HG02623 (cell line): ENCODE measurements at regions not wholly inside any gene's neighbourhood (a gene's known extent, or its start where the extent isn't known, plus 50 kb on each side); places are given as distances from the start of the nearest gene placed in this dataset.
"Not testable (repeated sequence)": the region's sequence is repeated elsewhere in the genome, so short reads cannot be mapped to it uniquely, and the experiment has no call there.

Experiments
- ATAC-seq: cut with Tn5 transposase; IDR thresholded peaks from one replicate; pipeline ENCODE4 v1.9.1; 2021; ENCODE audit warnings: moderate library complexity; ENCODE audit not compliant: unreplicated experiment

DNA sequence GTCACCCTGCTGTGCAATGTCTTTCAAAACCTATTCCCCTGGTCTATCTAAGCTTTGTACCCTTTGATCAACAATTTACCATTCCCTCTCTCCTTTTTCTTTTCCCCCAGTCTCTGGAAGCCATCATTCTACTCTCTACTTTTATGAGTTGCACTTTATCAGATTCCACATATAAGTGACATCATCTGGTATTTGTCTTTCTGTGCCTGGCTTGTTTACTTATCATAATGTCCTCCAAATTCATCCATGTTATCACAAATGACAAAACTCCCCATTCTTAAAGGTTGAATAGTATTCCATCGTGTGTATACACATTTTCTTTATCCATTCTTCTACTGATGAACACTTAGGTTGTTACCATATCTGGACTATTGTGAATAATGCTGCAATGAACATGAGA, 344.2 kb upstream of the CCNH start:
- no peak for ATAC-seq

DNA sequence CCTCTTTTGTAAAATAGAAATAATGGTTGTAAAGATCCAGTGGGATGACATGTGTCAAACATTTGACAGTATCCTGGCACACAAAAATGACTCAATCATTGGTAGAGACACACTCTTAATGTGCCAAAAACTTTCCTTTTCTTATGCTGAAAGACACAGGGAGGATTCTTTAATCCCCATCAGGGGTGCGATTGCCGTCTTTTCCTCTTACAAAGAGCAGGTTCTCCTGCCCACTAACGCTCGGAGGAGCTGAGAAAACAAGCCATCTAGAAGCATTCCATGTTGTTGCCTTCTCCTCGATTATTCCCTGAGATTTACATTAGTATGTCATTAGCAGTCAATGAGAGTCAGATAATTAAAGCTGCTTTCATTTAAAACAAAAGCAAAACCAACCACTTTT, 342.6 kb upstream of the CCNH start:
- no peak for ATAC-seq

DNA sequence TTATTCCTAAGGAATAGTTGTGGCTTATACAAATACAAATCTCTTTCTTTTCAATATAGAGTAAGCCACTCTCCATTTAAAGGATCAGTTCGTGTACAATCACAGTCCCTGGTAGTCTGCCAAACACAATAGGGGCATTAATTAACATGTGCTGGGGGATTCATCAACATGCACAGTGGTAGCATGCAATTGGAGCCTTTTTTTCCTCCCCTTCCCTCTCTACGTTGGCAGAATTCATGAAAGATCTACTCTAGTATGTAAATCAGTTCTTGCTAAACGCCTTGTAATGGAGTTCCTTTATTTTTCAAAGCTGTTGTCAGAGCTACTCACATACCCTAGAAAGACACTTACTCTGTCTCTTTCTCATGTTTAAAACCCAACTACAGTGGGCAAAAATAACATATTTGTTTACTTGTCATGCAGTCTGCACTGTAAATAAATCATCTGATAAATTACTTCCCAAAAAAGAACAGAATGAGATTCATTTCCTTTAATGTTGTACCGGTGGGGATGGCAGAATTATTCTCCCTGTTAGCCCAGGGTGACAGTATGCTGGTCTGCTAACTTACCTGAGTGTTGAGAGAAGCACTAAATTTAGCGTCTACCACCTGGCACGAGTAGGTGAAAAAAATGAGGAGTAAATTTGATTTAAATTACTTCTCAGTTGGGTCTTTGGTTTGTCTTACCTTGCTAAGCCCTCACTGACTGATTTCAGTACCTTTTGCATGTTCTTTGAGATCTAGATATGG, 341.5 kb upstream of the CCNH start:
- ATAC-seq, result no peak

DNA sequence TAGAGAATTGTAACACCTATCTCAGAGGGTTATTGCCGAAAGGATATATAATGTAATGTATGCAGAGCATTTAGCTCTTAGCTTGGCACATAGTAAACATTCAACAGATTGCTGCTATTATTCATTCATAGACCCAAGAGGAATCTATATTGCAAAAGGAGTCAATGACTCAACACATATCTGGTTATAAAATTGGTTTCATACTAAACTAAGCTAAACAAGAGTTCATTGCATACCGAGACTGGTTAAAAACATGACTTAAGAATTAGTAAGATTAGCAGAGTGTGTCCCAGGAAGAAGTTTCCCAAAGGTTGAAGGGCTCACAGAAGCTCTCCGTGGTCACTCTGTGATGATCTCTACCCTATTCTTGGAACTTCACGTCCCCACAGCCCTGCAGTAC, 339.6 kb upstream of the CCNH start:
- ATAC-seq, result no peak

DNA sequence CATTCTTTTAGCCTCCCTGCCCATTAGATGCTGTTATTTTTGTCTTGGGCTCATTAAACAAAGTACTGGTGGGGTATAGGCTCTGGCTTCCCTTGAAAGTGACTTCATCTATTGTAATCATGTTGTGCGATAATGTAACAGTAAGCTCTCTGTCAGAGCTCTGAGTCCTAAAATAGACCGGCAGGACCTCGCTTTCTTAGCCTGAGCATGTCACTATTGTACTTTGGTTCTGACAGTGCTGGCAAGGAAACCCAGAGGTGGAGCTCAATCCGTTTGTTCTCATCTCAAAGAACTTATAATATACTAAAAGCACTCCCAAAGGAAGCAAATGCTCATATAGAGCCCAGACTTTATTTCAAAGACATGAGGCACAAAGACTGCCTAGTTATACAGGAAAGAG, 339.1 kb upstream of the CCNH start:
- ATAC-seq, result no peak

DNA sequence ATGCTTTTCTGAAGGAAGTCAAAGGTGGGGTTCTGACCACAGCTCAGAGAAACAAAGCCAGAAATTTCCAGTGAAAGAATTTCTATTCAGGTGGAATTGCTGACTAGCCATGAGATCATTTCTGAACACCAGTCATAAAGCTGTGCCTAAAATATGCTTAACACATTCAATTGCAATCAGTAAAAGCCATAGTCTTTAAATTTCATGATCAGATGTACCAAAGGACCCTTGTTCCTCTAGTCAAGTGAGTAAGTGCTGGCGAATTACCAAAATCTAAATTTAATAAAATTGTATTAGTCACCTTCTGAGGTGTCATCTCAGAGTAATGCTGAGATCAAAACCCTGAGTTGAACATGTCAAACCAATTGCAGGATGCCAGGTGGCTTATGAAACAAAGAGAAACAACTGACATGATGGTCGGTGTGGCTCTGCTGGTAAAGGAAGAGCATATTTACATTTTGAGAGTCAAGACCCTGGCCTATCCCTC, 334.2 kb upstream of the CCNH start:
- ATAC-seq, result no peak

DNA sequence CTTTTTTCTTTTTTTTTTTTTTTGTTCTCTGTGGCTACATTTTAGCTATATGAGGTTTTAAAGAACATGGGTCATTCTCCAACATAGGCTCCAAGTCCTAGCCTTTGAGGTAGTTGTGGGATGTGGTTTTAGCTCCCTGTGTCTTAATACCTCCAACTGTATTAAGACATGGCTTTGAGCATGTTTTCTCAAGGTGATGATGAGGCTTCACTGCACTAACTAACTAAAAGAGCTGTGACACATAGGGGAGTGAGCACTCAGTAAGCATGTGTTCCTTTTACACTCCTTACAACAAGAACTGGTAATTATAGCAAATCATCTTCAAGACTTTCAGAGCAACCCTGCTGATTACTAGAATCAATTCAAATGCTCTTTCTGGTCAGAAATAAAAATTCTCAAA, 333.6 kb upstream of the CCNH start:
- ATAC-seq, result no peak

DNA sequence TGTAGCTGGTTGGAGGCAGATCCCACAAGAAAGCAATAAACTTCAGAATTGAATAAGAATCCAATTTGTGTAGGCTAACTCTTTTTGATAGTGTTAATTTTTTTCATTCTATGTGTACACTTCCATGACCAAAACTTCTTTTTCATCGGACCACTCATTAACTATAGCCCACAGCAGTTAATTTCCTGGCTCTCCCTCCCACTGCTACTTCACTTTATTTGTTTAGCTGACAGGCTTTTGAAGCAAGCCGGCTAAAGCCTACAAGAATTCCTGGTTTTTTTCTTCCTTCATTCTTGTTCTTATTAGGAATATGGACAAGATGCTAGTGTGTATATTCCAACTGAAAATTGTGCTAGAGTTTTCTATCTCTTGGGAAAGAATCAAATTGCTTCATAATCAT, 329.2 kb upstream of the CCNH start:
- ATAC-seq, result no peak

DNA sequence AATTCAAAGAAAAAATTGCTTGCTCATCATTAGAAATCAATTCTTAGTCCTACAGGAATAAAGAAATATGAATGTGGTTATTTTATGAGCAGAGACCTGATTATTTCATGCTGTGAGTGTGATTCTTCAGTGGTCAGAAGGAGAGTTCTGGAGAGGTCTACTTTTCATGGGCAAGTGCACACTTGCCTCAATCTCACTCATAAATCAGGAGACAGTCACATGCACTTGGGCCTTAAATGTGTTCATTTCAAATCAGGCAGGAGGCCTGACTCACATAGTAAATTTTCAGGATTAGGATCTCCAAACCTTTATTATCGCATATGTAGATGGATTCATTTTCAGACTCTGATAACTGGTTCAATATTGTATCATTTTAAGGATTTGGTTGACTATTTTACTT, 323.2 kb upstream of the CCNH start:
- no peak for ATAC-seq

DNA sequence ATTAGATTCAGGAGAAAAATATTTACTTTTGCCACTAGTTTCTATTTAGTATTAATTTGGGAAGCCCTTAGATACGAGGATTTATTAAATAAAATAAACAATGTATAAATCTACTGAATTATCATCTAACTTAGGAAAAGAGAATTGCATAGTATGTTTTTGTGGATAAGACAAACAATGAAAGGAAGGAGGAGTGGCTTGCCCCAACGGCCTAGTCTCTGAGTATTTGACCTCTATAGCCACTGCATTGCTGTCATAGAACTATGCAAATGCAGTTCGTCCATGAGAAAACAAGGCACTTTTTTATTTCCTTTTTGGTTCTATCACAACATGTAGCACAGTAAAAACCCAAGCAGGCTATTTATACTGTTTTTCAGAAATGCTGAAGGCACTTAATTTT, 321.2 kb upstream of the CCNH start:
- no peak for ATAC-seq

DNA sequence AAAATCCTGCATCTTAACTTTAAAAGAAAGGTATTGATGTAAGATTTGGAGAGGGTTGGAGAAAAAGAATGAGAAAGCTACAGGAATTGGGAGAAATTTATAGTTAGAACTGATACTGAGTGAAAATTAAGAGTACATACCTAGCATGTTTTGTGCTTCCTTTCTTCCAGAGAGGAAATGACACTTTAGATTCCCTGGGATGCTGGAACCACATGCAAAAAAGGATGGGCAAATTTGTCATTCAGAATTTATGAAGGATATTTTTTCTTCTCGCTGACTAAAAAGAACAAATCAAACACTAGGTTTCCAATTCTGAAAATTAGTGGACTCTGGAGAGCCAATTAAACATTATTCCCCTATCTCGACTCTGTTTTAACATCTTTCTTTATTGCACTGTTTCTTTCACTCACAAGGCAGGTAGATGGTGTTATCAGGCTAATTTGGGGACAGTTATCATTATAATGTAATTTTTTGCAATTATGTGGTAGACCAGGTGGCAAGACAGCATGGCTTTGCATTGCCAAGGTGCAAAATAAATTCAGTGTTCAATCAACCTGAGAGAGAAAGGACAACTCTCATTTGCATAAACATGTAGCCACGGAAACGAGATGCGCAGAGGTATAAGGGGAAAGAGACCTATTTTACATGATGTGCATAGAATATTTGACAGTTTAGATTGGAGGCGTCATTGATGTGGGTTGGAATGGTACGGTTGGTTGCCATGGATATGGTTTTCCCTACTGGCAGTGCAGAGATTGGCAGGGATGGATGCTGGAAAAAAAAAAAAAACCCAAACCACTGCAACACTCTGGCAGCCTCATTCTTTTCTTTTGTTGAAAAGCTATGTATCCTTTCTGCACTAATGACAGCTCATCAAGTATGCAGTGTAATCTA, 320.4 kb upstream of the CCNH start:
- no peak for ATAC-seq

DNA sequence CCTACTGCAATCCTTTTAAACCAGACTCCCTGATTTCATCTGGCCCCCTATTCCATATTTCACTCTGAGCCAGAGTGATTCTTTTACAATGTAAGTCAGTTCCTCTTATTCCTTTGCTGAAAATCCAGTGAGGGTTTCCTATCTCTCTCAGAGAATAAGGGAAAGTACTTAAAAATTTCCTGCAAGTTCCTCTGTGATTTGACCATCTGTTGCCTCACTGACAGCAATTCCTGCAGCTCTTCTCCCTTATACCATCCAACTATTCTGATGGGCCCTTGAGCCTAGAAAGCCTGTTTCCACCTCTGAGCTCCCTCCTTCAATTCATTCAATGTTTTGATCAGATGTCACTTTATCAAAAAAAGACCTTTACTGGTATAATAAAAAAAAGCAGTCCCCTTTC, 317.1 kb upstream of the CCNH start:
- ATAC-seq, result no peak

DNA sequence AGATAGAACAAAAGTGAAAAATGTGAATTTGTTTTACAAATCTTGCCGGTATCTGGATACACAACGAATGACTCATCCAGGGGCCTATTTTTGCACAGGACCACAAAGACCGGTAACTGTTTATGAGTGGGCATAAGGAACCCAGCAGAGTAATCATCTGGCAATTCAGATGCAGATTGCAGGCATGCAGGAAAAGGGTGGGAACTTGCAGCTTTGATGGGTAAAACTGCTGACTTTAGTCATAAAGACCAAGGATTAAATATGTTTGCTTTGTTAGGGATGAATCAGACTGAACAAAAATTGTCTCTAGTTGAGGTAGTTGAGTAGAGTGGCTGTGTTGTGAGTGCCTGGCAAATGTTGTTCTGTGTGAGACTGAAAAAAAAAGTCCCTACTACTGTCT, 309.6 kb upstream of the CCNH start:
- no peak for ATAC-seq

DNA sequence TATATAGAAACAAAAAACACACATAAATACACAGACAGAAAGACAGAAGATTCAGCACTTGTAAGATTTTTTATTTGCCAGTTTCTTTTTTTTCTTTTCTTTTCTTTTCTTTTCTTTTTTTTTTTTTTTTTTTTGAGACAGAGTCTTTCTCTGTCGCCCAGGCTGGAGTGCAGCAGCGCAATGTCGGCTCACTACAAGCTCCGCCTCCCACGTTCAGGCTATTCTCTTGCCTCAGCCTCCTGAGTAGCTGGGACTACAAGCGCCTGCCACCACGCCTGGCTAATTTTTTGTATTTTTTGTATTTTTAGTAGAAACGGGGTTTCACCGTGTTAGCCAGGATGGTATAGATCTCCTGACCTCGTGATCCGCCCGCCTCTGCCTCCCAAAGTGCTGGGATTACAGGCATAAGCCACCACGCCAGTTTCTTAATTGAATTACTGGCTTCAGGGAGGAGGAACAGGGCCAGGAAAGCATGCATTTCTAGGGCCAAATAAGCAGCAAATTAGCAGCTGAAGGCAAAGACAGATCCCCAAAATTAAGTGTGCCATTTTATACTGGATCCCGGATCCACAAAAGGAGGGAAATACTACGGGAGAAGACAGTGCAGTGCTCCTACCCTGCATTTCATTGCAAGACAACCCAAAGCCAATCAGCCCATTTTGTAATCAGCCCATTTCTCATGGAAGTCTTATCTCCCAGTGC, 305.6 kb upstream of the CCNH start:
- ATAC-seq, result not testable (repeated sequence)

DNA sequence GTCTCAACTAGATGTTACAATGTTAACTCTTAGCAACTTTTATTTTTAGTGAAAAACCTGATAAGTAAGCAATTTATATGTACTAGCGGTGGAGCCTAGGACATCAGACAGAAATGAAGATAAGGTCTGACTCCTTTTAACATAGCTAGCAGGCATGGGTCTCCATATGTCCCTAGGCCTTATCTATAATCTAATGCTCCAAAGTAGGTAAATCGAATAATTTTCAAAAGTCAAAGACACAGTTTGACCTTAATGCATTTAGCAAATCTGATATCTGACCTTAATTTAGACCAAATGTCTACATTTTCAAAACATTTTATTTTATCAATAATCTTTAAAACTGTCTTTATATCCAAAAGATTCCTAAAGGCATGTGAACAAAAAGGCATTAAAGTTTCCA, 305.0 kb upstream of the CCNH start:
- no peak for ATAC-seq

DNA sequence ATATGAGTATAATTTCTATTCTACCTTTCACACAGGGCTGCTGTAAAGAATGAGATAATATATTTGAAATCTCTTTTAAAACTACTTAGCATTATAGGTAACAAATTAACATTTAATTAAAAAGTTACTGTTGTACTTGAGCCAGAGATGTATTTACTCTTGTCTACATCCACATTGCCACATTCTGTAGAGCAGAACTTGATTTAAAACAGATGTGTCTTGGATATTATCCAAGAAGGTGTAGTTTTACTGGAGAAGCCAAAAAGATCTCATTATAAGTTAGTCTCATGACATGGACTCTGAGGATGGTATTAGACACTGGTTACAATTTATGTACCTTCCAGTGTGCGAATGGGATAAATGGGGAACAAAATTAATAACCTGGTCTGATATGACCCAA, 293.1 kb upstream of the CCNH start:
- no peak for ATAC-seq

DNA sequence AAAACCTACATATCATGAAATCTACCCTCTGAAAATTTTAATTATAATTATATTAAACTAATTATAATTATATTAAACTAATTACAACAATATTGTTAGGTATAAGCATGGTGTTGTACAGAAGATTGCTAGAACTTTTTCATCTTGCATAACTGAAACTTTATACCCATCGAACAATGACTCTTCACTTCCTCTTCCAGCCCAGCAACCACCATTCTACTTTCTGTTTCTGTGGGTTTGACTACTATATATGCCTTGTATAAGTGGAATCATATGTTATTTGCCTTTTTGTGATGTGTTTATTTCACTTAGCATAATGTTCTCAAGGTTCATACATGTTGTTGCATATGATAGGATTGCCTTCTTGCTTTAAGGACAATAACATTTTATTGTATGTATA, 274.2 kb upstream of the CCNH start:
- peak; percentile 83 for ATAC-seq

DNA sequence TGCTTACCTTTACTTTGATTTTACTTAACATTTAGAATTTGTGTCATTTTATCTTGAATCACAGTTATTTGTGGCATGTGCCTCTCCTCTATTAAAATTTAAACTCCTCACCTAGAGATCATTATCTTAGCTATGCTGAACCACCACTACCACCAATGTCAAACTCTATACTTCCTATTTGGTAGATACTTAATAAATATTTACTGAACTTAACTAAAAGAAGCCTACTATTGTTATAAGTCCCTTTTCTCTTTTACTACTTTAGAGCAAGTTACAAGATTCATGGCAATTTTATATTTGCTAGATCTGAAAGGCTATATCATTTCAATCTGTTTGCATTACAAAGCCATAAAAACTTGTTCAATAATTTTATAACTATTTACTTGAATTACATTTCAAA, 273.3 kb upstream of the CCNH start:
- no peak for ATAC-seq

DNA sequence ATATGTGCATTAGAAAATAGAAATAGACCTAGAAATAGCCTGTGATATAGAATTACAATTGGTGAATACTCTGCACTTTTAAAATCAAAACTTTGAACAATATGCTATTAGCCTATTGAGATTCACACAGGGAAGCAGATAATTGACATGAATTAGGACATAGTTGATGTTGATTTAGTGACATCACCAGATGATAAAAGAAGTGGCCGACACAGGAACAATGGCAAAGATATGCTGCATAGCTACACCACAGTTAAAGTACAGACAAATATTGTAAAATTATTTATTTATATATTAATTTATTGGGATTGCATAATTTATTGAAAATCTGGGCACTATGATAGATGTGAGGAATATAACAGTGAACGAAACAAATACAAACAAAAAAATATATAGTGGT, 261.5 kb upstream of the CCNH start:
- no peak for ATAC-seq

DNA sequence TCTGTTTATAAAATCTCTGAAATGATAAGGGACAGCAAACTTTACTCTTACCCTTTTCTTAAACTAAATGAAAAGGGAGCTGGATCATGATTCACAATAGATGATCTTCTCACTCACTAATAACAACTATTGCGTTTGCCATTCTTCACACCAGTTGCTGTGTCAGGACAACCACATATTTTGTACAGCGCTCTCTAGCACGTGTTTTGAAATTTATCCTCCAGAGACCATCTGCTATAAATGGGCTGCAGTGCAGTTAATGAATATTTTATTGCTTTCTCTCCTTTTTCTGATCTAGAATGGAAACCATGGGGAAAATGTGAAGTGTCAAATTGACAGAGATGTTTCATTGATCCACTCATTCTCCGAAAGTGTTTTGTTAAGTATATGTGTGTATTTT, 258.4 kb upstream of the CCNH start:
- no peak for ATAC-seq

DNA sequence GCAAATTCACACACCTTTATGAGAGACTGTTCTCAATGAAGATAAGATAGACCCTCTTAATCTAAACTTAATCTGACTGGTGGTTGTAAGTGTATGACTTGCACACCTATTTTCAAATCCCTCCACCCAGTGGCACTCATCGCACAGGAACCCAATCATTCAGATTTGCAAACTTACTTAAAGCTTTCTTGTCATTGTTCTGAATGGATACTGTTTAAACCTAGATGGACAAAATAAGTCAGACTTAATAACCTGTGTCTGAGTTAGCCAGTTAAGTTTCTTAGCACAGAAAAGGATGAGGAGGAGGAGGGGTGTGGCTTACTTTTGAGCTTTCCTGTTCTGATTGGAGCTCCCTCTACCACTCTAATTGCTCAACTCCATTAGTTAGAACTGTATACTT, 252.4 kb upstream of the CCNH start:
- ATAC-seq, result no peak
